GM21576 (cell line): ENCODE measurements at regions not wholly inside any gene's neighbourhood (a gene's known extent, or its start where the extent isn't known, plus 50 kb on each side); places are given as distances from the start of the nearest gene placed in this dataset.

Experiments
- ATAC-seq: cut with Tn5 transposase; IDR thresholded peaks from one replicate; pipeline ENCODE4 v1.9.1; 2021; ENCODE audit warnings: mild to moderate bottlenecking, moderate library complexity; ENCODE audit not compliant: unreplicated experiment

DNA sequence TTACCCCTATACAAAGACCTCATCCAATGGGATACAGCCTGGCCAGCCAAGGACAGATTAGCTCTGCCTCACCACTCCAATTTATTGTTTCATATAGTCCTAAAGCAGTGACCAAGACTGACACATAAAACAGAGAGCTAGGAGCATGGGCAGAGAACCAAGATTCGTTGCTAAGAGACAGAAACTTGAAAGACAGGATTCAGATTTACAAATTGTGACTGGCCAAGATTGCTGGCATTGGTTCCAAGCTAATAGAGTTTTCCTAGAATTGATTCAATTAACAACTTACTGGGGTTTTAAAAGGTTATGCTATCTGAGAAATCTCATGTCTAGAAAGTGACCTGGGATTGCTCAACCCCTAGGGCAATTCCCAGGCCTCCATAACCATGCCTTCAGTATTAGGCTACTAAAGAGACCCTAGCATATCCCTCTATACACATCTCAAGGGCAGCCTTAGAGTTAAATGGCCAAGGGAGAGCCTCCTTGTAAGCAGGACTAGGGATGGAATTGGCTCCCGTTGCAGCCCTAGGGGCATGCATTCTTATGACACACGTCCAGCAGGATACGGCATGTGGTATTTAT is 75.6 kb downstream of the ICOS start:
- ATAC-seq = no peak

DNA sequence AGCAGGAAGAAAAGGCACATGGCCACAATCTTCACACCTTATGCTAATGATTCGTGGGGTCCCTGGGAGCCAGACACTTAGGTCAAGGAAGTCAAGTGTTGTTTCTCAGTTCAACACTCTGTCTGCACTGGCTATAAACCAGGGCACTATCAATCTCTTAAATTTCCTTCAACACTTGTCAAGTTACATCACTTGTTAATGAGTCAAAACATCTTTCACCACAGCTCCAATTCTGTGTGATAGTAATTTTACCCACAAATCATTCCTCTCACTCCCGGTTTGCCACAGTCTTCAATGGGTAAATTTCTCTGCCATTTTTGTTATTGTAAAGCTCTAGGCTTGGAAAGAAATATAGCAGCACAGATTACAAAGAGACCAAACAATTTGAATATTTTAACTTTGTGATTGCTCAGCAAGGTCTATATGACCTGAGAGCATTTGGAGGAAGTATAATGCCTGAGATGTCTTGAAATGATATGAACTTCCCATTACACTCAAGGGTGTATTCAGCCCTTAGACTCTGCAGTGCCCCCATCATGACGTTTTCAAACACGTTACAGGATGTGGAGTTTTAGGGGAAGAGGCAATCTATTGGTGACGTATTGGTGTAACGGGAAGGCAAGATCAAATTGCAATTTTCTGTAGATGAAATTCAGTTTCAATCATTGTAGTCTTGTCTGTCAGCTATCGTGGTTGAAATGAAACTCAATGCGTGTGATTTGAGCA is 78.7 kb downstream of the ICOS start:
- ATAC-seq = no peak

DNA sequence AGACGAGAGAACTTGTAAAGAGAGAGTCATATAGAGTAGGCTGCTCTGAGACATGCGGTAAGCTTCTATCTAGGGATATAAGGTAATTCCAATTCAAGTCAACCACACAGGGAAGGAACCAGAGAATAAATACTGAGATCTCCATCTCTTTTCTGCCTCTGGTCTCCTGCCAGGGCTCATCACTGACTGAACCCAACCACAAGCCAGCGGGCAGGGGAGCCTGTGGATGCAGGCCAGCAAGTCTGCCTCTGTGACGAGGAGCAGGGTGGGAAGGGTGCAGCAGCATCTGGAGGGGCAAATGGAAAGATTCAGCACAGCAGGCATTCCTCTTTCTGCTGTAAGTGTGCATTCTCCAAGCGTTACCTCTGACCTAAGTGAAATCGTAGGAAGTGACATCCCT is 82.2 kb downstream of the ICOS start:
- no peak for ATAC-seq

DNA sequence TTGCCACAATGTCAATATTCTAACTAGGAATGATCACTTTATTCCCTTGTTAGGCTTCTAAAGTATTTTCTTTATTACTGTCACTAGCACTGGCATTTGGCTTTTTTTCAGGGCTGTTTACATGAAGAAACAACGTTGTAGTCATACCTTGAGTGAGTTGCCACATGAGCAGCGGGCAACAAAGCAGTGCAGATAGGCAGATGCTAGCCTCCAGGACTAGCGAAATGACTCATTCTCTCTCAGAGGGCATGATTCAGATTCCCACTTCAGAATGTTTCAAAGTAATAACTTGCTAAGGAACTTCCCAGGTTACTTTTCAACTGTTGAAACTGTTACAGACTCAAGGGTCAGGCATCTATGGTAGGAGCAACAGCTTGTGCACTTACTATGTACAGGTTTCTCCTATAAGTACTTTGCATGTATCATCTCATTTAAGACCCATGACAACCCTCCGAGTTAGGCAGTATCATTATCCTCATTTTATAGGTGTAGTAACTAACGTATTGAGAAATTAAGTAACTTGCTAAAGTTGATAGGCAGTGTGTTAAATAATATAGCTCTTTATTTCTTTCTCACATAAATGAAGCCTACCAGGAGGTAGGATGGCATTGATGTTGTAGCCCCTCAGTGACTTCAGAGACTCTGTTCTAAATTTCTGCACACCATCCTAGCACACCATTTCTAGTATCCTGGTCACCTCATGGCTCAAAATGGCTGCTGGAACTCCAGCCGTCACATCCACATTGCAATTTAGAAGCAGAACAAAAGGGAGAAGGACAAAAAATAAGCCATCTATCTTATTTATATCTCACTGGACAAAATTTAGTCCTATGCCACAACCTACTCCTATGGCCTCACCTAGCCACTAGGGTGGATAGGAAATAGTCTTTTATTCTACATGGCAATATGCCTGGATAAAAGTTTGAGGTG is 83.3 kb downstream of the ICOS start:
- peak; percentile 61 for ATAC-seq

DNA sequence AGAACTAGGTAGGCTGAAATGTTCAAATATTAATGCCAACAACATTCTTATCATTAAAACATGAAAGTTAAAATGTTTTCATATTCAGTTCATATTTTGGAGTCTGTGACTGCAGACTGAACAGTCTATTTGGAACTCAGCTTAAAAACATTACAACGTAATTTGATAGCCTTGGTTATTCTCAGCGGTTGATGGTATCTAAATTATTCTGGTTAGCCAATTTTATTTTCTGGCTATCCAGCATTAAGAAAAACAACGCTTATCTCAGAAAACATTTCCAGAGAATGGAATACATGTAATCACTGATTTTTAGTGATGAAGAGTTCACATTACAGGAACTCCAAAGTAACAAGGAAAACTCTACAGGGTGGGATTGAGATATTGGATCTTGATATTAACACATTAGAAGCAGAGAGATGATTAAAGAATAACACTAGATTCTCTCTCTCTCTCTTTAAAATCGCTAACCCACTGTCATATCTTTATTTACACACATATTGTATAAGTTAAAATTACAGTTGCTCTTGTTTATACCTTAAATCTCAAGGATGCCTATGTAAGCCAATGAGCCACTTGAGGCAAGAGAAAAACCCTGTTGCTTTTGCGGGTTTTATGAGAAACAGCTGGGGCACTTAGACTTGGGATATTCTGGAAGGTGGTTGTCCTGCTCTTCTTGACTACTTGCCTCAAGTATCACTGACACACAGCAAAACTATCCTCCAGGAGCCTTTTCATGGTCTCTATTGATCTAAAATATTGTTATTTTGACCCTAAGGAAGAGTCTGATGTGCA is 84.9 kb downstream of the ICOS start:
- ATAC-seq = no peak

DNA sequence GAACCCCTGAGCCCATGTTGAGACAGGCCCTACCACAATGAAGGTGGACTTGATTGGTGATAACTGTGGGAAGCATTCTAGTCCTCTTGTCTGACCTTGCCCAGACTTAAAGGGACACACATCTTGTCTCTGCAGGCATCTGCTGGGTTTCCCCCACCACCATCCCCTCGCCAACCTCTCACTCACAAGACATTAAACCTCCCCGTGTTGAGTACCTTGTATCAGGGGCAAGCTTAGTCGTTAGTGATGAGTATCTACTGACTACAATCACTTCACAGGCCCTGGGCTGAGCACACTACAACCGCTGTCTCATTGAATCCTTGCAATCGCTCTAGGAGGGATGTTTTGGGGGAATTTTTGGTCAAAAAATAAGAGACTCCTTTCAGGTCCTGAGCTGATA is 86.0 kb downstream of the ICOS start:
- no peak for ATAC-seq

DNA sequence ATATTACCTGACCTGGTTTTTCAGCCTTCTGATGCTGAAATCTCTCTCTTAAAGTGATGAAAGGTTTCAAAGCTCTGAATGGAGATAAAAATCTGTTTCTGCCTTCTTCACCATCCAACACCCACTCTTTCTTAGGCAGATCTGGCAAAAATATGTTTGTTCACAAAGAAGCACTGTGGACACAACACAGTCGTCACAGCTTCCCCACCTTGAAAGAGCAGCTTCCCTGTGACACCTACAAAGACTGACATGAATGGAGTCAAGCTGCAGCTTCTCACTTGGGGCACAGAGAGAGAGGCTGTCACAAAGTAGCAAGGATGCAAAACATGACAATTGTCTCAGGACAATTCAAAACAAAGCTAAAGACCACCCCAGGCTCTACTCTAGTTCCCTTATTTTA is 86.5 kb downstream of the ICOS start:
- no peak for ATAC-seq

DNA sequence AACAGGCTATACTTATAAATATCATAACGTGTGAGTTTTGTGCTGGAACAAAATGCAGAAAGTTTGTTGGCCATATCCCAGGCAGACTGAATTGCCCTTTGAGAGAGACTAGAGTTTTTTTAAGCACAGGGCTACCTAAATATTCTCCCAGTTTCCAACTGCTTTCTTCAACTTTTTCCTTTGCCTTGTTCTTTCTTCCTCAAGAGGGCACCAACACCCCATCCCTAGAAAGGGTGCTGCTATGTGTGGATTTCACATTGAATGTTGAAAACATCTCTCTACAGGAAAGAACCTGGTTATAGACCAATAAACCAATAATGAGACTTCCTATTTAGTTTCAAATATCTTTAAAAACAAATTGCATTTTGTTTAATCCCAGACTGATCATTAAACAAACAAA is 87.9 kb downstream of the ICOS start:
- ATAC-seq = no peak

DNA sequence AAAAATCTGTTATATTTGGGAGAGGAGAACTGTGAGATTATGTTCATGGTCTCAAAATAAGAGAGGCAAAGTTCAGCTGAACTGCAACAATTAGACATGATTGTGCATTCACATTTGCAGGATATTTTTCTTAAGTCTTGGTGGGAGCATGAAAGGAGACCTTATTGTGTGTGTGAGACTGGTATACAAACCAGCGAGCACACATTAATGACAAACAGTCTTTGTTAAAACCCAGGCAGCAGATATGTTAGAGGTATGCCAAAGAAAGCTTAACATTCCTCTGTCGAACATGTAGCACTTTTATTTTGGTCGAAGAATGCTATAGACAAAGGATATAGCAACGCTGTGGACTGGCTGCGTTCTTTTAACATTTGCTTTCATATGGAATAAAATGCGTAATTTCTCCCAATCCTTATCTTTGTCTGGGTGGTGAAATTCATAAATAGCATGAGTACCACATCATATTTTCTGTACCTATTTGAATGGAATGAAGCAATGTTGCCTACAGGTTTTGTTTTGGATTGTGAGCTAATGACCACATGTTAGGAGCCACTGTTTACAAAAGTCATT is 88.4 kb downstream of the ICOS start:
- ATAC-seq = no peak

DNA sequence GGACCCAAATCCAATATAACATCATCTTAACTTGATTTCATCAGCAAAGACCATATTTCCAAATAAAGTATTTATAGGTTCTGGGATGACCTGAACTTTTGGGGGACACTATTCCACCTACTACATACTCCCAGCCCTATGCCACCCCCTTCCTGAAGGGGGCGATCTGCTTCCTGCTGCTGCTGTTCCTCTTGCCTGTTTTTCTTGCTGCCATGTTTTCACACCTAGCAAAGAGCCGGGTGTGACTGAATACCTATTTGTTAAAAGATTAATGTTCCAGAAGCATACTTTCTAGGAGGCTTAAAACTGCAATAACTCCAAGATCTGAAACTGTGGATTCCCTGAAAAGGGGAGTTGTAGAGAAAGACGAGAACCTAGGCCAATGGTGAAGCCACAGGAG is 89.7 kb downstream of the ICOS start:
- no peak for ATAC-seq

DNA sequence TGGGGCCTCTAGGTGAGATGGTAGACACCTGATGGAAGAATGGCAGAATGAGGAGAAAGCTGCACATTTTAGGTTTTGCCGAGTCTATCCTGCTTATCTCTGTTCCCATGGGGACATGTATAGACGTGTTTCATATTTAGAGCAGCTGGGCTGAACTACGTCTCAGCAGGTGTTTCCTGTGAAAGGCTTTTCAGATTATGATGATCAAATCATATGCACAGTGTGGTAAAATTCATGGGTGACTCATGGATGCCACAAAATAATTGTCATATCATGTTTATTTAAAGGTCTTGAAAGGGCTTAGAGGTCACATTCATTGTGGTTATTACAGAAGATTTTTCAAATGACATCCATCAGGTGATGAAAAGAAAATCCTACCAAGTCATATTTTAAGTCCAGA is 90.5 kb downstream of the ICOS start:
- ATAC-seq = peak; percentile 94

DNA sequence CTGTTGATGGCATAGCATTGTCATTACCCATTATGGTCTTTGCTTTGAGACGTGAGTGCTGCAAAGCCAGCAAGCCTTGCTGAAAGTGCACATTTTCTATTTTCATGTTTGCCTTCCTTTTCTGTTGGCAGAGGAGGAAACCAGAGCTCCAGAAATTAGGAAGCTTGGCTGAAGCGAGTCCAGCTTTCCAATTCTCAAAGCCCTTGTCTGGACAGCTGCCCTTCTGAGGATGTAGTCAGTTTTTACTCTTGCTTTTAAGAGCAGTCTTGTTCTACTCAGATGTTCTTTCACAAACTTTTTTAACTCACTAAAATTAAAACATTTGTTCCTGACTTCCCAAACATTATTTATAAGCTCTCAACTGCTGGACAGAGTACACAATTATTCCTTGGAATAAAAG is 93.8 kb downstream of the ICOS start:
- no peak for ATAC-seq

DNA sequence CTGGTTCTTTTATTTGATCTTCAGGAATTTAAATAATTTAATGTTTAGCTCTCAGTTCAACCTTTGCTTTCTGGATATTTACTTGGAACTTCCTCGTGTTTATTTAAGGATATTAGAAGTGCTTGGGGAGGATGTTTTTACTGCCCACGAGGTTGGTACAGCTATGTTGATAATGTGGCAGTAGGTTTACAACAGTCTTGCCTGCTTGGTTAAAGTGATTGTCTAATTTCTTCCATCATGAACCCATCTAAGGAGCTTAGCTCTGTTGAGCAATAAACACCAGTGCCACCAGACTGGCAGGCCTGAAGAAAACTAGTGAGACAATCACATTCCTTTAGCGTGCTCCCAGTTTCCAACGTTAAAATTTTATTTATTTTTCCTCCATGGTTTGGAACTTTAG is 94.5 kb downstream of the ICOS start:
- ATAC-seq = no peak

DNA sequence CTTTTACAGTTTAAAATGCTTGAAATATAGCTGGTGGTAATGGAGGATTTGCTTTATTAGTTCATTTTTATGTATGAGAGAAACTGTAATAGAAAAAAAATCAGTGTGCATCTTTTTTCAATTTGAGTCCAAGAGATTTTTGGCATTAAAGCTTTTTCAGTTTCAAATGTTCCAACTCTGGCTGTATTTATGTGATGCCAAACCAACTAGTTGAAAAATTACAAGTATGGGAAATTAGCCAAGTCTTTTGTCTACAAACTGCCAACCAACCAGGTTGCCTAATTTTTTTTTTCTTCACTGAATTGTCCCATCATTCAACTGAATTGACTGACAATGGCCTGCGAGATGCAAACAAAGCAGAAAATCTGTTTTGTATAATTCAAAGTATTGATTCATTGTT is 95.7 kb downstream of the ICOS start:
- ATAC-seq = no peak

DNA sequence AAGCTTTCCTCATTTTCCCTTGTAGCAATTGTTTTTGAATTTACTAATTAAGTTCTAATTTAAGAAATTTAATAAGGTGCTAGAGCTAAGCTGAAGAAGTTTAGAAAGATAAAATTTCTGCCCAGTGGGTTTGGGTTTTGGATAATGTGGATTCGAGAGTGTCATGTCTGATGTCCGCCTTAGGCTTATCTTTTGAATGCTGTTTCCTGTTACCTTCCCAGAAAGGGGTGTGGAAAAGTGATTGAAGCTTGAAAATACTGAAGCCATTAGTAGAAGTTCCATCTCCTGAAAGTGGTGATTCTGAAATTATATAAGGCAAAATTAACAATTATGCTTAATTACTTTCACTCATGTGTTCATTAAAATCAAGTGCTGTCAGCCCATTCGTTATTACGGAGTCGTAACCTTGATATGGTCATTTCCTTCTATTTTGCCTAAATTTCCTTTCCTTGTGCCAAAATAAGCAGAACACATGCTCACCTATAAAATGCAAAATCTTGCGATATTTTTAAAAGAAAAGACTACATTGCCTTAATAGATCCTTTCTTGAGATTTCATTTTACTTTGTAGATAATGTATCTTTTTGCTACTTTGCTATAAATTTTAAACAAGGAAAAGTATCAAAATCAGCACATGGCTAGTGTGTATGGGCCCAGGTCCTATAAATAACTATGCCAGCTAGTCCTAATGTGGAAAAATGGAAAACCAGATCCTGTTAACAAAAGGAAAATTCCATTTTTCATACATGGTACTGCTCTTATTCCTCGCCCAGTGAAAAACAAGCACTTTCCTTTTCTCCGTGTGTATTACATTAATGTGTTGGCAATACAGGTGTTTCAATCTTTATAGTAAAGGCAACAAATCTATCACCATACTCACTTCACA is 97.3 kb downstream of the ICOS start:
- ATAC-seq = no peak

DNA sequence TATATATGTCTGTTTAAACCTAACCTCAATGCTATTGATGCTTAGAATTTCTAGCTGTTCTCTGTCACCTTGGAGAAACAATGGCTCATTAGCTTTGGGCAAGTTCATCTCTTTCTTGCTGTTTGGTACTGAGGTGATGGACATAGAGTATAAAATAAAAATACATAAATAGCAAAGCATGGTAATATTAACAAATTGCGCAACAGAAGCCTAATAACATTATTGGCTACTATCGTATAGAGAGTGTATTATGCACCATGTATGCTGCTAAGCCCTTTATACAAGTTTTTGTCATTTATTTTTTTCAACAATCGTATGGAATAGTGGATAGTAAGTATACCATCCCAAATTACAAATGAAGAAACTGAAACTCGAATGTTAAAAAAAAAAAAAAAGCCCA is 100.1 kb downstream of the ICOS start:
- no peak for ATAC-seq

DNA sequence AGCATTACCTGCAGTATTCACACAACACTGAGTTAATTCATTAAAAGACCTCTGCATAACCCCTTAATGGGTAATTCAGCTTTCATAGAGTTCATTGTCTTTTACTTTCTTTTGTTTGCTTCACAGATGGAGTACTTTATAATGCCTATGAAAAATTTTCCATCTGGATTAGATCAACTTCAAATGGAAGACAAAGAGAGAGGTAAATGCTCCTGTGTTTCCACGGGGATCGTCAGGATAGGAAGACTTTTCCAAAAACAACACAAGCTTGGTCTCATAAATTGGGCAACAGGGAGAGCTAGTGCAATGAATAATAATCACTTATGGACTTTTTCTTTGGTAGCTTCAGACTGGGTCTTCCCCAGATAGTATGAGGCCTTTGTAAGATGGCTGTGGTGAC is 100.7 kb downstream of the ICOS start:
- ATAC-seq = no peak

DNA sequence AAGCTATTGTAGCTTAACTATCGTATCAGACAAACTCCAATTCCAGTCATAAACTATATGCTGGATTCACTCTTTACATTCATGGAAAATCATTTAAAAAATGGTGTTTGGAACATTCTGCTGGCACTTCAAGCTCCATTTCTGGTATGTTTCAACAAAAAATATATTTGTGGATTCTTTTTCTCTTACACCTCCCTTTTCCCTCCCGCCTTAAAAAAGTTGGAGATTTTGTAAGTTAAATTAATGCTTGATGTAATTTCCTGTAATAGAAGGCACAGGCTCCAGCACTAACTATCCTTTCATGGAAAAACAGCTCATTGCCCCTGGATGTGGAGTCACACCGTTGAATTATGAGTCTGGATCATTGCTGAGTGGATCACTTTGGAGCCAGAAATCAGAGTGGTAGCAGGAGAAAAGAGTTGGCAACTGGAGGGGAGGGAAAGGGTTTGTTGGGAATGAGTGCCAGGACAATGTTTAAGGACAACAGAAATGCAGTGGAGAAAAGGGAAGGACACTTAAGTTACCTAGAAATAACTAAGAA is 102.8 kb downstream of the ICOS start:
- ATAC-seq = no peak

DNA sequence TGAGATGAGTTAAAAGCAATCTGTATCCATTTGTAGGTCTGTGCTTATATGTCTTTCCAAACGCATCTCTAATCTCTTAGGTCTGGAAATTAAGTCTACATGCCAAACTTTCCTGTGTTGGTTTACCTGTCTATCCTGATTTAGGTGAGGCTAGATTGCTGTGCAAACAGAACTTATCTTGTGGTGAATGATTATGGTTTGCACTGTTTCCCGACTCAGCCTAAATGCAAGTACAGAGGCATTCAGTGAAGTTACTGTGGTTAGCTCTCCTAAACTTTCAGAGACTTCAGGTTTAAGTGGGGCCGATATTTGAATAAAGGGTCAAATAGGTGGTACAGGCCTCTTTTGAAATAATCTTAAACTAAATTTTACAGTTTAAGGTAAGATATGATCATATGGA is 103.5 kb downstream of the ICOS start:
- ATAC-seq = no peak

DNA sequence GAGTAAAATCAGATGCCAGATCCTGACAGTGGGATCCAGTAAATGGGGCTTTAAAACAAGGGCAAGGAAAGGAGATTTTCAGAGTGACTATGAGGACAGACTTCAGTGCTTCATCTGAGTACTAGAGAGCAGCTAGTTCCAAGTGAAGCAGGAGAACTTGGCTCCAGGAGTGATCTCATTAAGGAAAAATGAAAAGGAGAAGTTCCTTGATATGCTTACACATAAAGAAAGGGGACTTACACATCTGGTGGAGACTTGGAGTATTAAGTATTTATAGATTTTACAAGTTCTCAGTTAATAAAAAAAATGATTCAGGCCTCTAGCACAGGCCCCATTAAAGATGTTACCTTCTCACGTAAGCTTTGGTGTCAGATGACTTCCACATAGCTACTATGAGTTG is 105.8 kb downstream of the ICOS start:
- no peak for ATAC-seq
